NCI-H524 (cell line): ENCODE measurements at regions not wholly inside any gene's neighbourhood (a gene's known extent, or its start where the extent isn't known, plus 50 kb on each side); places are given as distances from the start of the nearest gene placed in this dataset.

ENCODE experiments used
- DNase-seq, 2 experiments: peaks; one replicate each; lab custom pipeline; 2025; lab: John Stamatoyannopoulos, UW

GRCh38 chr5:1667648-1668140 is 131.9 kb downstream of the MRPL36 start:
- DNase-seq: peak in 1 of 2 experiments; percentile 59

- peak; percentile 49 to 77 for DNase-seq
Measured at GRCh38 chr5:1666812-1667588, 132.6 kb downstream of the MRPL36 start.

DNA sequence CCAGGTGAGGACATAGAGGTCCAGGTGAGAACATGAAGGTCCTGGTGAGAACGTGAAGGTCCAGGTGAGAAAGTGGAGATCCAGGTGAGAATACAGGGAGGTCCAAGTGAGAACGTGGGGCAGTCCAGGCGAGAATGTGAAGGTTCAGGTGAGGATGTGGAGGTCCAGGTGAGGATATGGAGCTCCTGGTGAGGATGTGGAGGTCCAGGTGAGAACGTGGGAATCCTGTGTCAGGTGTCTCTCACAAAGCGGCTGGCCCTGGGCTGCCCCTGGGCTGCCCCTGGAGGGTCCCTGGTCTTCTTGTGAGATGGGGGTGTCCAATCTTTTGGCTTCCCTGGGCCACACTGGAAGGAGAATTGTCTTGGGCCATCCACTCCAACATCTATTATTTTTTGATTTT is 133.4 kb downstream of the MRPL36 start:
- DNase-seq: no peak

- DNase-seq: no peak
Measured at GRCh38 chr5:1665803-1666202, 133.8 kb downstream of the MRPL36 start.

DNA sequence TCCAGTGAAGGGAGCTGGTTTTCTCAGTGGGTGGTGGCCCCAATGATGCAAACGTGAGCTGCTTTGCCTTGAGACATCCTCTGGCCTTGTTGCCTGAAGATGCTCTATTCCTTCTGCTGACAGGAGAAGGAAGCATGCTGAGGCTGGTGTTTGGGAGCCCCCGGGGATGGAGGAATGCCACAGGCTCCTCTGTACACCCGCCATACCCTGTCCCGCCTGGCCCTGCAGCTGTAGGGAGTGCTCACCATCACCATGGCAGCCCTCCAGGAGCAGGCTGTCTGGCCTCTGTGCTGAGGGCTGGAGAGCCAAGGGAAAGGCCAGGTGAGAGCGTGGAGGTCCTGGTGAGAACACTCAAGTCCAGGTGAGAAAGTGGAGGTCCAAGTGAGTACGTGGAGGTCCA is 134.4 kb downstream of the MRPL36 start:
- no peak for DNase-seq

DNA sequence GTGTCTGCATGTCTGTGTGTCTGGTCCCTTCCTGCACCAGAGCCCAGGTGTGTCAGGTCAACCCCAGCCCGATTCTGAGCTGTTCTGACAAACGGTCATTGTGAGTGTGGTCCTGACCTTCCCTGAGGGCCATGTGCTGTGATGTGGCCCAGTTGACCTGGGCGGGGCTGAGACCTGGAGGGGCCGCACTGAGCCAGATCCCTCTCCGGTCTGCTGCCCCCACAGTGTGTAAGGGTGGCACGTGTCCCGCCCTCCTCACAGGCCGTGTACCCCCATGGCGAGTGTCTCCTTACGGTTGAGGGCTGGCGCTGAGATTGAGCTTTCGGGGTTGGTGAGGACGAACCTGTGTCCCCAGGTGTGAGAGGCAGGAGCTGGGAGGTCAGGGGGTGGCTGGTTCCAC is 136.5 kb downstream of the MRPL36 start:
- DNase-seq: no peak

DNA sequence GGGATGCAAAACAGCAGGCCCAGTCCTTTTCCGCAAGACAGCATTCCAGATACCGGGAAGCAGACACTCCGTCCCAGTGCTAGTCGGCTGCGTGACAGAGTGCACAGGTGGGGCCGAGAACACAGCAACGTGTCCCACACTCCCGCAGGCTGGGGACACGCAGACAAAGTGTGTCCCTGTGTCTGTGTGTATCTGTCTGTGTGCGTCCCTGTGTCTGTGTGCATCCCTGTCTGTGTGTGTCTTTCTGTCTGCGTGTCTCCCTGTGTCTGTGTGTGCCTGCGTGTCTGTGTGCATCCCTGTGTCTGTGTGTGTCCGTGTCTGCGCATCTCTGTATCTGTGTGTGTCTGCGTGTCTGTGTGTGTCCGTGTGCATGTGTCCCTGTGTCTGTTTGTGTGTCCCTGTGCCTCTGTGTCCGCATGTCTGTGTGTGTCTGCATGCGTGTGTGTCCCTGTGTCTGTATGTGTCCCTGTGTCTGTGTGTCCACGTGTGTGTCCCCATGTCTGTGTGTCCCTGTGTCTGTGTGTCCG is 137.0 kb downstream of the MRPL36 start:
- DNase-seq: no peak

- no peak for DNase-seq
Measured at GRCh38 chr5:1661831-1662558, 137.6 kb downstream of the MRPL36 start.

DNA sequence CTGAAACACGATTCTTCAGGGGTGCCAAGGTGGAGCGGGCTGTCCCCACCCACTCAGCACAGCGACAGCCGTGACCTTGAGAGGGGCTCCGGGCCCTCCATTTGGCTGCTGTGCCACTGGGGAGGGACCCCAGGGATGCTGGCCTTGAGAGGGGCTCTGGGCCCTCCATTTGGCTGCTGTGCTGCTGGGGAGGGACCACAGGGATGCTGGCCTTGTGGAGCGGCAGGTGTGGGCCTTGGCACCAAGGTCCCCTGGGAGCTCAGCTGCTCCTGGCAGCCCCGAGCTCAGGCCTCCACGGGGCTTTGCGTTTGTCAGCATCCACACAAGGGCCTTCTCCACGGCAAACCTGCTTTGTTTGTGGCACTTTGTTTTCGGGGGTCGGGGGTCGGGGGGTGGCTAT is 137.6 kb upstream of the LPCAT1 start:
- peak in 1 of 2 experiments; percentile 31 for DNase-seq

GRCh38 chr5:1660511-1660910 is 136.8 kb upstream of the LPCAT1 start:
- DNase-seq: no peak

DNA sequence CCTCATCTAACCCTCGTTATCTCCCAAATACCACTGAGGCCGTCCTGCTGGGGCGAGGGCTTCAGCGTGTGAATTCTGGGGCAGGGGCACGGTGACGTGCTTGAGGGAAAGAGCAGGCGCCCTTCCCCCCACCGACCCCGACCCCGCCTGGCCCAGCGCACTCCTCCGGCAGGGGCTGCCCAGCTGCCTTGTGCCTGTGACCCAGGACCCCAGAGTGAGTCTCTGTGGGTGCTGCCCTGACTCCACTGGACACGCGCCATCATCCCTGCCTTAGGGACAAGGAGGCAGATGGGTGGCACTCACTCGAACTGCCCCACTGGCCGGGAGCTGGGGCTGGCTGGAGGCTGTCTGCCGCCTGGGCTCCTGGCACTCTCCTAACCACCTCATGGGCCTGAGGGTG is 136.2 kb upstream of the LPCAT1 start:
- DNase-seq: no peak

DNA sequence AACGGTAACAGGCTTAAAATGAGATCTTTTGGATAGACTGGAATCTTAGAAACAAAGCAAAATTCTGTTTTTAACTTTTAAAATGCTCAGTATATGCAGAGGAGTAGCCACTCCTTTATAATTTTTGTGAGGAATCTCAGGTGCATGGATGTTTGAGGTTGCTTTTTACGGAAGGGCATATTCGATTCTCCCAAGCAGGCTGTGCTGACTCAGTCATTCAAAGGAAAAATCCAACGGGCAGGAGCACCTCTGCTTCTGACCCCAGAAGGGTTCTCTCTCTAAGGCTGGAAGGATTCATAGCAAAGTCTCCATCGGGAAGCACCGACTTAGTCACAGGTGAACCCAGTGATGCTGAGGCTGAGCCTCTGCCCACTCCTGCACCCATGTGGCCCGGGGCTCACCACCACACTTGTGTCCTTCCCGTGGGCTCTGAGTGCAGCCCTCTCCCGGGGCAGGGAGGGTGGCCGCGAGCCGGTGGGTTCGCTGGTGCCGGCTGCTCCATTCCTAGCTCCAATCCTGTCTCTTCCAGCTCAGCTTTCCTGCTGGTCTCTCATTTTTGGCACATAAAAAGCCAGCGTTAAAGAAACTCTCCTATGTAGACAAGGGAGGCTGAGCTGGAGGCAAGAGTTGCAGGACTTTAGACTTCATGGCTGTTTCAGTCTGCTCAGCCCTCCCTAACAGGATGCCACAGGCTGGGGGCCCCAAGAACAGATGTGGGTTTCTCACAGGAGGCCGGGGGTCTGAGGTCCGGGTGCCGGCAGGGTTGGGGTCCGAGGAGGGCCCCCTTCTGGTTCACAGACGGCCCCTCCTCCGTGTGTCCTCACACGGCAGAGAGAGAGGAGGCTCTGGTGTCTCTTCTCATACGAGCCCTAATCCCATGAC is 135.6 kb upstream of the LPCAT1 start:
- DNase-seq: no peak

DNA sequence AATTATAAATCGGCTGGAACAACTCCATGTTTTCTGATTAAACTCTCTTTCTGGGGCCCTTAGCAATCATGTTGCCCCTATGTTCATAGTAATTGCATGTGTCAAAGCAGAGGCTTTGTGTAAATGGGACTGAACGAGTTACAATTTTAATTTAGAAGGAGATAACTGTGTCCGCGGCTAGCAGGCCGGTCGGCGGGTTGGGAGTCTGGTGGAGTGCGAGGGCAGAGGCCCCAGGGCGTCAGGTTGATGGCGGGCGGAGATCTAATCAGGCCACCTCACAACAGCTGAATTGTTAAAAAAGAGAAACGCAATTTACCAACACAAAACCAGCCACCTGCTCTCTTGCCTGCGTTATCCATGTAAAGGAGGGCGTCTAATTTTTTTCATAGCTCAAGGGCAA is 134.9 kb upstream of the LPCAT1 start:
- DNase-seq: no peak

- no peak for DNase-seq
Measured at GRCh38 chr5:1657161-1657741, 133.5 kb upstream of the LPCAT1 start.

GRCh38 chr5:1656271-1656975 is 132.7 kb upstream of the LPCAT1 start:
- DNase-seq: no peak

DNA sequence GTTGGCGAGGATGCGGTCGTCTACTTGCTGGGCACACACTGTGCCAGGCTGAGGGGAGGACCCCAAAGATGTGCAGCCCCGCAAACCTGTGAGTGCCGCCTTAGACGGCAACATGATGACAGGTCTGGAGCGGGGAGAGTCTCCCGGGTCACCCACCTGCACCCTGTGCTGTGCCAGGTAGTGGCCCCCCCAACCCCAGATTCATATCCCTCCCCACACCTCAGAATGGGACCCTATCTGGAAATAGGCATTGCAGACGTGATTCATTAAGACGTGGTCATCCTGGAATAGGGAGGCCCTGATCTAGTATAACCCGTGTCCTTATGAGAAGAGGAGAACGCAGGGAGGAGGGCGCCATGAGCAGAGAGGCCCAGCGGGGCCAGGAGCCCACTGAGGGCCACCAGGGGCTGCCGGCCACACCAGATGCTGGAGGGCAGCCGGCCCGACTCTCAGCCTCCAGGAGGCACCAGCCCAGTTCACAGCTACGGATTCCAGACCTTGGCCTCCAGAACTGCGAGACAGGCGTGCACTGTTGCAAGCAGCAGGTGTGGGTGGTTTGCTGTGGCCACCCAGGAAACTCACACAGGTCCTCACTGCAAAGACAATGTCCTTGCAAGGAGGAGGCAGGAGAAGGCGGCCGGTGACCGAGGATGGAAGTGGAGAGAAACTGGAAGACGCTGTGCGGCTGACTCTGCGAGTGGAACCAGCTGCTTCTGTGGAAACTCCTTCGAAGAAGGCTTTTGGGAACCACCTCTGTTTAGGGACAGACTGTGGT is 131.9 kb upstream of the LPCAT1 start:
- no peak for DNase-seq

DNA sequence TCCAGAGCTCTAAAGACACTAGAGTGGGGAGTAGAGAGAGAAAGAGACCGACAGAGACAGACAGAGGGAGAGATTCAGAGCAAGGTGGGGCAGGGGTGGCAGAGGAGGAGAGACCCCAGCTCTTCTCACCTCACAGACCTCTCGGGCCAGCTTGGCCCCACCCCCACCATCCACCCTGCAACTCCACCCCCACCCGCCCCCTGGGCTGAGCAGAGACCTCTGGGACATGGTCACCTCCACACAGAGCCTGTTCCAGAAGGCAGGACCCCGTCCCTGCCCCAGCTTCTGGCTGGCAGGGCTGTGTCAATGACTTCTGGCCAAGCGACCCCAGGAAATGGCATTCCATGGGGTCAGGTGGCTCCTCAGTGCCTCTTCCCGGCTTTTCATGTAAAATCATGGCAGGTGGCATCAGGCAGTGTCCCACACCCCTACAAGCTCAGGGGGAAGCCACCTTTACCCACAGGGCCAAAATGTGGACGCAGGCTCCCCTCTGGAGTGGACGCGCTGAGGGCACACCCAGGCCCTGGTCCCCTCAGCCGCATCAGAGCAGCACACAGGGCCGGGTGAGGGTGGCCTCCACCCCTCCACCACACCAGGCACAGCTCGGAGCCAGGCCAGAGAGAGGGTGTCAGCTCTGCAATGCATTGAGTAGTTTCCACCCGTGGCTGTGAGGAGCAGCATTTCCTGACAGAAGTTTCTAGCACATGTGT is 131.2 kb upstream of the LPCAT1 start:
- no peak for DNase-seq

DNA sequence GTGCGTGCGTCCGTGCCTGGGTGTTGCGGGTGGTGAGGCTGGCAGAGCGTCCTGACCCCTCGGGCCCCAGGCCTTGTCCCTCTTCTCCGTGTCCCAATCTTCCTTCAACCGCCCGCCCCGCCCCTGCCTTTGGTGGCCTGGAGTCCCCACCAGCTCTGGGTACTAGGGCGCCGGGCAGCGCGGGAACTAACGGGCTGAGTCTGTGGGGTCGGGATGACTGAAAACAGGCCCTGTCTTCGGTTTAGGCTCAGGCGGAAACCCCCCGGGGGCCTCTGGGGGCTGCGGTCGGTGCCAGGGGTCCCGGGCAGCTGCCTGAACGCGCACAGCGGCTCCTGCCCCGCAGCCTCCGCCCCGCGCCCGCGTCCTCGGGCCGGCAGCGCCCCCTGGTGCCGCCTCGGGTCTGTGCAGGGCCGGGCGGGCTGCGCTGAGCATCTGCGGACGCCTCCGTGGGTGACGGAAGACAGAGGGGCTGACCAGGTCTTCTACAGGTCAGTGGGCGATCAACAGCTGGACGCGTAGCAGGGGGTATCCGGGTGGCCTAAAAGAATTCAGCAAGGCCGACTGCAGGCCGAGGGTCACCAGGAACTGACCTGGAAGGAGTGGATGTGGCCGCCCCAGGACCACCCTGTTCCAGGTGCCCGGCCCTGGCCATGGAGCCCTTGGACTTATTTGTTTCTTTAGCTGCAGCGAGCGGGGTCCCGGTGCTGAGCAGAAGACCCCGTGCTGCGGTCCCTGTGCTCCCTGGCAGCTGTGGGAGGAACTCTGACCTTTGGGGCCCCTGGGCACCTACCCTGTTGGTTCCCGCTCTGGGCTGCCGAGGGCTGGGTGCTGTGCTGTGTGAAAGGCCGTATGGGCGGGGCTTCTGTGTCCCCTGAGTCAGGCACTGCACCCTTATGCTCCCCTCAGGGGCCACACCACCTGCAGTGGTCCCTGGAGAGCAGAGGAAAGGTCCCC is 130.2 kb upstream of the LPCAT1 start:
- peak in 1 of 2 experiments; percentile 31 for DNase-seq
